GM12878 (cell line): ENCODE measurements at regions not wholly inside any gene's neighbourhood (a gene's known extent, or its start where the extent isn't known, plus 50 kb on each side); places are given as distances from the start of the nearest gene placed in this dataset.

ENCODE experiments used
- ATAC-seq: fragments of 200-7000 bp; cut with Tn5 transposase; 3 replicates; pipeline ENCODE4 v1.9.1; 2020; ENCODE audit warnings: mild to moderate bottlenecking, moderate library complexity
- BruUV-seq: library from RNA; stranded (reverse); fragments of 400-500 nt; replicated peaks from 2 replicates; lab custom pipeline; 2021; lab: Mats Ljungman, UMichigan
- CTCF ChIA-PET: fragments of 300-600 bp; sonication (Branson Sonifier 250); formaldehyde crosslinking; extraction: SDS; loops from one replicate; lab custom pipeline; 2021; ENCODE audit warnings: inconsistent platforms; lab: Yijun Ruan, JAX
- POLR2A ChIA-PET: fragments of 350-600 bp; formaldehyde crosslinking; extraction: SDS; loops from one replicate; lab custom pipeline; 2021; ENCODE audit warnings: inconsistent platforms; lab: Charles Lee
- RAD21 ChIA-PET: fragments of 300-600 bp; sonication (Branson Sonifier 250); formaldehyde crosslinking; loops from one replicate; lab custom pipeline; 2023; ENCODE audit warnings: antibody characterized with exemption; ENCODE audit not compliant: unreplicated experiment; lab: Charles Lee
- SMC1A ChIA-PET: fragments of 300-600 bp; sonication (Branson Sonifier 250); formaldehyde crosslinking; loops from one replicate; lab custom pipeline; 2023; ENCODE audit not compliant: unreplicated experiment, uncharacterized antibody; lab: Charles Lee
- DNase-seq: peaks from one replicate; pipeline ENCODE4 v3.0.0-alpha.2; 2011; ENCODE audit warnings: low read depth, low spot score
- FAIRE-seq: peaks from 3 replicates; lab custom pipeline; 2011; peaks lifted over from hg19 to GRCh38; lab: Jason Lieb, UNC
- H2AFZ ChIP-seq: 2 replicates; pipeline ENCODE4 v1.6.0; 2011; ENCODE audit warnings: low read depth, low read length, control low read depth; ENCODE audit not compliant: control insufficient read depth
- H3K27ac ChIP-seq: 2 replicates; pipeline ENCODE4 v1.5.1; 2011; ENCODE audit warnings: control low read depth; ENCODE audit not compliant: control insufficient read depth, insufficient read depth
- H3K27me3 ChIP-seq, 2 experiments: replicated peaks in 1 of 2; 2 replicates each; pipeline versions ENCODE4 v1.6.0 to v1.6.1; 2011; ENCODE audit warnings: low read length in 1 of 2; ENCODE audit not compliant: control insufficient read depth in 2 of 2, insufficient read depth in 2 of 2
- H3K36me3 ChIP-seq, 2 experiments: 2 replicates each; pipeline ENCODE4 v1.5.1; 2011; ENCODE audit warnings: low read length in 1 of 2; ENCODE audit not compliant: control insufficient read depth in 2 of 2, insufficient read depth in 2 of 2
- H3K4me1 ChIP-seq: 2 replicates; pipeline ENCODE4 v1.6.1; 2011; ENCODE audit warnings: mild to moderate bottlenecking, low read length, moderate library complexity, mixed read lengths; ENCODE audit not compliant: control insufficient read depth, insufficient read depth
- H3K4me2 ChIP-seq: 2 replicates; pipeline ENCODE4 v1.6.0; 2011; ENCODE audit warnings: control low read depth; ENCODE audit not compliant: control insufficient read depth, insufficient read depth
- H3K4me3 ChIP-seq: fragments of 200-600 bp; sonication (generic); 2 replicates; pipeline ENCODE4 v1.5.1; 2016
- H3K79me2 ChIP-seq: 2 replicates; pipeline ENCODE4 v1.6.0; 2011; ENCODE audit warnings: low read length; ENCODE audit not compliant: control insufficient read depth, insufficient read depth
- H3K9ac ChIP-seq: 2 replicates; pipeline ENCODE4 v1.8.0; 2011; ENCODE audit warnings: low read length, control low read depth, mixed read lengths; ENCODE audit not compliant: control insufficient read depth, insufficient read depth
- H3K9me3 ChIP-seq: replicated peaks from 3 replicates; pipeline ENCODE4 v1.5.1; 2011; ENCODE audit warnings: mild to moderate bottlenecking, low read length; ENCODE audit not compliant: control insufficient read depth, insufficient read depth
- H4K20me1 ChIP-seq: 2 replicates; pipeline ENCODE4 v1.6.0; 2011; ENCODE audit not compliant: control insufficient read depth, insufficient read depth
- CHD2 ChIP-seq: IDR thresholded peaks from 2 replicates; pipeline ENCODE4 v1.6.1; 2011; ENCODE audit warnings: low read depth, low read length, improper control_type of control experiment, borderline replicate concordance
- ETV6 ChIP-seq, 2 experiments: fragments of 450-650 bp in 1 of 2; IDR thresholded peaks in 1 of 2; conservative IDR thresholded peaks in 1 of 2; 2 replicates each; pipeline ENCODE4 v1.6.1; 2014; ENCODE audit warnings: antibody characterized with exemption in 1 of 2, borderline replicate concordance in 1 of 2, low read depth in 1 of 2, mild to moderate bottlenecking in 1 of 2, moderate library complexity in 1 of 2
- HDAC2 ChIP-seq: fragments of 200-600 bp; sonication (generic); IDR thresholded peaks from 2 replicates; pipeline ENCODE4 v1.6.1; 2017
- HDGF ChIP-seq: fragments of 450-650 bp; IDR thresholded peaks from 2 replicates; pipeline ENCODE4 v1.6.1; 2016; ENCODE audit warnings: antibody characterized with exemption
- JUND ChIP-seq: IDR thresholded peaks from 2 replicates; pipeline ENCODE4 v1.6.1; 2012; ENCODE audit warnings: low read depth, mild to moderate bottlenecking, low read length, improper control_type of control experiment, moderate library complexity
- PML ChIP-seq: IDR thresholded peaks from 2 replicates; pipeline ENCODE4 v1.6.1; 2012; ENCODE audit warnings: low read length, inconsistent platforms
- RAD21 ChIP-seq: IDR thresholded peaks from 2 replicates; pipeline ENCODE4 v1.6.1; 2011; ENCODE audit warnings: mild to moderate bottlenecking, low read depth, low read length, moderate library complexity; ENCODE audit not compliant: insufficient read depth
- WGBS: methylation state at CpG from one replicate; pipeline ENCODE4 v1.1.6; 2016; ENCODE audit warnings: low lambda C conversion rate; ENCODE audit not compliant: insufficient replicate concordance, insufficient coverage; ENCODE audit errors: missing lambda C conversion rate; 5-methylcytosine and 5-hydroxymethylcytosine counted together
- in situ Hi-C: fragments of 300-500 bp; cut with MboI; formaldehyde crosslinking; loops from 9 replicates; pipeline ENCODE4 v1.14.3; 2018; ENCODE audit warnings: mixed read lengths
- intact Hi-C: fragments of 100-400 bp; cut with micrococcal nuclease; formaldehyde crosslinking; loops from one replicate; pipeline ENCODE4 v1.14.2; 2022; ENCODE audit not compliant: unreplicated experiment
- TF ChIP-seq, protein P1 (sequence below): fragments of 450-650 bp; IDR thresholded peaks from 2 replicates; pipeline ENCODE4 v1.6.1; 2017; ENCODE audit warnings: borderline replicate concordance

GRCh38 chr7:34309584-34309983 is 348.4 kb upstream of the NPSR1 start:
- in situ Hi-C loops, result no loop called here
- Histone ChIP-seq H3K4me2 (no peak overlapping the region), H4K20me1 (no peaks in the 10 kb centered on the region), H3K79me2 (no peaks in the 10 kb centered on the region), H3K27me3 (no peaks in the 10 kb centered on the region), H3K9me3 (no peaks in the 10 kb centered on the region), H3K36me3 (no peaks in the 10 kb centered on the region), H3K4me3 (no peak overlapping the region), H2AFZ (no peak overlapping the region), H3K4me1 (no peaks in the 10 kb centered on the region)
- no peak for ATAC-seq
- no TSS peak for BruUV-seq
- intact Hi-C loops, result no loop called here
- no peak for FAIRE-seq
- RAD21 ChIA-PET, result no interaction called here
- DNase-seq, result no peak
- TF ChIP-seq ETV6 (conservative IDR thresholded peaks at IDR 0.05 in 1 of 2, IDR thresholded peaks at IDR 0.05 in 1 of 2; ENCODE audit: borderline replicate concordance in 1 of 2, low read depth in 1 of 2) (no peak), CHD2 (no peak), HDGF (no peak), JUND (no peak), RAD21 (no peak), PML (no peak), HDAC2 (no peak)
- TF ChIP-seq, all 136 proteins: peak for 0
- POLR2A ChIA-PET, result no interaction called here
- CTCF ChIA-PET, result no interaction called here
- no peak overlapping the region for H3K27ac ChIP-seq
- WGBS, result 72% methylated on average over 19 of the region's 19 CpGs
- no peak overlapping the region for H3K9ac ChIP-seq
- SMC1A ChIA-PET, result no interaction called here

DNA sequence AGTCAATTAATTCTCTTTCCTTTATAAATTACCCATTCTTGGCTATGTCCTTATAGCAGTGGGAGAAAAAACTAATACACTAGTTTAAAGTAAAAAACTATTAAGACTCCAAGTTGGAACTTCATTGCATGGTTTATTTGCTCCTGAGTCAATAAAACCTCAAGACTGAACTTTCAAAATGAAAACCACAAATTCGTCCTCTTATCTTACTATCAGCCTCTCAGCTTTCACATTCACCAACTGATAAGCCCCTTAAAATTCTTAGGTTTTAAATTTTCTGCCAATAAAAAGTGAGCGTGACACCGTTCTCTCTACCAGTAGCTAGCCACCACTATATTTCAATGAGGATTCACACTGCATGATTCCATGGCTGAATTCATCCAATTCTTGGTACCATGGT is 346.4 kb upstream of the NPSR1 start:
- 62% methylated on average over 3 of the region's 3 CpGs for WGBS

More for the DNA sequence above, 346.4 kb upstream of the NPSR1 start:
- CTCF ChIA-PET, result no interaction called here
- no peak overlapping the region for H3K4me3 ChIP-seq
- H3K4me2 ChIP-seq, result no peak overlapping the region
- H2AFZ ChIP-seq, result no peak overlapping the region
- TF ChIP-seq, protein P1, sequence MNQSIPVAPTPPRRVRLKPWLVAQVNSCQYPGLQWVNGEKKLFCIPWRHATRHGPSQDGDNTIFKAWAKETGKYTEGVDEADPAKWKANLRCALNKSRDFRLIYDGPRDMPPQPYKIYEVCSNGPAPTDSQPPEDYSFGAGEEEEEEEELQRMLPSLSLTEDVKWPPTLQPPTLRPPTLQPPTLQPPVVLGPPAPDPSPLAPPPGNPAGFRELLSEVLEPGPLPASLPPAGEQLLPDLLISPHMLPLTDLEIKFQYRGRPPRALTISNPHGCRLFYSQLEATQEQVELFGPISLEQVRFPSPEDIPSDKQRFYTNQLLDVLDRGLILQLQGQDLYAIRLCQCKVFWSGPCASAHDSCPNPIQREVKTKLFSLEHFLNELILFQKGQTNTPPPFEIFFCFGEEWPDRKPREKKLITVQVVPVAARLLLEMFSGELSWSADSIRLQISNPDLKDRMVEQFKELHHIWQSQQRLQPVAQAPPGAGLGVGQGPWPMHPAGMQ, result no peak
- no peaks in the 10 kb centered on the region for H4K20me1 ChIP-seq
- no TSS peak for BruUV-seq
- H3K4me1 ChIP-seq, result no peaks in the 10 kb centered on the region
- H3K27me3 ChIP-seq, result no peaks in the 10 kb centered on the region
- ATAC-seq (no peak), DNase-seq (no peak), FAIRE-seq (no peak)
- no peaks in the 10 kb centered on the region for H3K36me3 ChIP-seq
- intact Hi-C loops (no loop called here), in situ Hi-C loops (no loop called here)
- POLR2A ChIA-PET, result no interaction called here
- SMC1A ChIA-PET, result no interaction called here
- H3K9me3 ChIP-seq, result no peaks in the 10 kb centered on the region
- no peak overlapping the region for H3K9ac ChIP-seq
- RAD21 ChIA-PET, result no interaction called here
- no peaks in the 10 kb centered on the region for H3K79me2 ChIP-seq
- H3K27ac ChIP-seq, result no peak overlapping the region
